H1 (cell line): ENCODE measurements at regions not wholly inside any gene's neighbourhood (a gene's known extent, or its start where the extent isn't known, plus 50 kb on each side); places are given as distances from the start of the nearest gene placed in this dataset.

ENCODE experiments used
- CTCF ChIA-PET: fragments of 300-600 bp; sonication (Branson Sonifier 250); formaldehyde crosslinking; loops from one replicate; lab custom pipeline; 2021; ENCODE audit not compliant: partially characterized antibody; lab: Charles Lee
- POLR2A ChIA-PET: fragments of 300-600 bp; sonication (Branson Sonifier 250); formaldehyde crosslinking; loops from one replicate; lab custom pipeline; 2021; ENCODE audit warnings: inconsistent platforms; ENCODE audit not compliant: partially characterized antibody; lab: Charles Lee
- DNase-seq, 2 experiments: peaks; one replicate each; pipeline versions ENCODE4 v3.0.0 to v3.0.0-alpha.2; 2010 to 2022; ENCODE audit warnings: low spot score in 2 of 2, low read depth in 1 of 2, mixed read lengths in 1 of 2
- FAIRE-seq: peaks from 2 replicates; lab custom pipeline; 2011; peaks lifted over from hg19 to GRCh38; lab: Jason Lieb, UNC
- H2AFZ ChIP-seq: 2 replicates; pipeline ENCODE4 v1.8.1; 2012; ENCODE audit warnings: low read length, inconsistent platforms
- H2AK5ac ChIP-seq: 2 replicates; pipeline ENCODE4 v1.6.1; 2013; ENCODE audit warnings: low read depth, low read length
- H2BK120ac ChIP-seq: replicated peaks from 2 replicates; pipeline ENCODE3; 2013; ENCODE audit warnings: low read depth, low read length, inconsistent platforms
- H2BK12ac ChIP-seq: 2 replicates; pipeline ENCODE4 v1.6.1; 2013; ENCODE audit warnings: low read depth, low read length
- H2BK15ac ChIP-seq: 2 replicates; pipeline ENCODE4 v1.6.1; 2013; ENCODE audit warnings: low read length
- H2BK20ac ChIP-seq: 2 replicates; pipeline ENCODE4 v1.6.1; 2013; ENCODE audit warnings: low read length
- H2BK5ac ChIP-seq: 2 replicates; pipeline ENCODE4 v1.6.1; 2013; ENCODE audit warnings: low read depth, low read length
- H3K14ac ChIP-seq: 2 replicates; pipeline ENCODE4 v1.6.1; 2013; ENCODE audit warnings: inconsistent platforms; ENCODE audit not compliant: insufficient read length
- H3K18ac ChIP-seq: 2 replicates; pipeline ENCODE4 v1.6.1; 2013; ENCODE audit warnings: low read length; ENCODE audit errors: extremely low read depth
- H3K23ac ChIP-seq: 2 replicates; pipeline ENCODE4 v1.6.1; 2013; ENCODE audit warnings: inconsistent platforms; ENCODE audit not compliant: insufficient read length
- H3K23me2 ChIP-seq: 2 replicates; pipeline ENCODE4 v1.6.1; 2013; ENCODE audit warnings: low read depth, low read length
- H3K27ac ChIP-seq: 2 replicates; pipeline ENCODE4 v1.6.1; 2011; ENCODE audit warnings: low read depth, low read length, inconsistent platforms
- H3K27me3 ChIP-seq, 4 experiments: replicated peaks in 1 of 4; 1 replicate in 1 of 4; 2 replicates in 3 of 4; pipeline versions ENCODE4 v1.6.1 to v1.8.1; 2011 to 2013; ENCODE audit warnings: low read length in 3 of 4, mild to moderate bottlenecking in 3 of 4, inconsistent platforms in 2 of 4, mixed read lengths in 2 of 4, moderate library complexity in 1 of 4; ENCODE audit not compliant: control insufficient read depth in 3 of 4, insufficient read depth in 3 of 4; ENCODE audit errors: extremely low read depth in 1 of 4
- H3K36me3 ChIP-seq, 4 experiments: 2 replicates each; pipeline versions ENCODE4 v1.6.1 to v1.8.1; 2011 to 2013; ENCODE audit warnings: mild to moderate bottlenecking in 4 of 4, low read length in 3 of 4, moderate library complexity in 2 of 4, control low read depth in 1 of 4, inconsistent platforms in 1 of 4; ENCODE audit not compliant: insufficient read depth in 4 of 4, control insufficient read depth in 2 of 4
- H3K4ac ChIP-seq: replicated peaks from 2 replicates; pipeline ENCODE3; 2013; ENCODE audit warnings: low read length, low read depth, mixed read lengths, inconsistent platforms; ENCODE audit not compliant: insufficient read length
- H3K4me1 ChIP-seq, 4 experiments: replicated peaks in 1 of 4; 1 replicate in 1 of 4; 2 replicates in 3 of 4; pipeline versions ENCODE4 v1.6.1 to v1.8.1; 2011 to 2013; ENCODE audit warnings: low read length in 3 of 4, inconsistent platforms in 2 of 4, mixed read lengths in 1 of 4; ENCODE audit not compliant: insufficient read depth in 4 of 4, control insufficient read depth in 3 of 4
- H3K4me2 ChIP-seq, 2 experiments: 2 replicates each; pipeline versions ENCODE4 v1.6.1 to v1.8.1; 2011 to 2013; ENCODE audit warnings: low read depth in 2 of 2, low read length in 2 of 2, control low read depth in 1 of 2, inconsistent platforms in 1 of 2, mild to moderate bottlenecking in 1 of 2; ENCODE audit not compliant: insufficient read depth in 1 of 2
- H3K4me3 ChIP-seq, 4 experiments: fragments of 200-600, 300-600 bp in 1 of 4; sonication (generic), shearing (Covaris generic), sonication (Bioruptor Twin) in 1 of 4; 2 replicates each; pipeline versions ENCODE4 v1.5.1 to v1.8.1; 2011 to 2016; ENCODE audit warnings: low read length in 4 of 4, low read depth in 3 of 4, control low read depth in 2 of 4, inconsistent platforms in 2 of 4, mild to moderate bottlenecking in 2 of 4, mixed read lengths in 1 of 4, moderate library complexity in 1 of 4; ENCODE audit not compliant: insufficient read depth in 2 of 4; ENCODE audit errors: extremely low read depth in 1 of 4
- H3K56ac ChIP-seq: replicated peaks from 2 replicates; pipeline ENCODE3; 2013; ENCODE audit warnings: low read depth, mild to moderate bottlenecking, mixed read lengths, low read length, inconsistent platforms; ENCODE audit not compliant: insufficient read length
- H3K79me1 ChIP-seq: 2 replicates; pipeline ENCODE4 v1.6.1; 2013; ENCODE audit warnings: low read depth, low read length, control low read depth
- H3K79me2 ChIP-seq, 2 experiments: 2 replicates each; pipeline versions ENCODE4 v1.6.1 to v1.8.1; 2012 to 2013; ENCODE audit warnings: low read length in 2 of 2, mild to moderate bottlenecking in 2 of 2, inconsistent platforms in 1 of 2; ENCODE audit not compliant: insufficient read depth in 2 of 2, control insufficient read depth in 1 of 2
- H3K9ac ChIP-seq, 4 experiments: replicated peaks in 1 of 4; 1 replicate in 1 of 4; 2 replicates in 3 of 4; pipeline versions ENCODE4 v1.6.1 to v1.8.1; 2011 to 2013; ENCODE audit warnings: low read depth in 3 of 4, low read length in 3 of 4, control low read depth in 2 of 4, mild to moderate bottlenecking in 2 of 4, moderate library complexity in 2 of 4, inconsistent platforms in 1 of 4; ENCODE audit errors: extremely low read depth in 1 of 4
- H3K9me3 ChIP-seq, 2 experiments: 2 replicates each; pipeline versions ENCODE4 v1.6.1 to v1.8.1; 2012 to 2013; ENCODE audit warnings: mild to moderate bottlenecking in 2 of 2, moderate library complexity in 2 of 2, control low read depth in 1 of 2, inconsistent platforms in 1 of 2, low read depth in 1 of 2, low read length in 1 of 2, mixed read lengths in 1 of 2; ENCODE audit not compliant: insufficient read depth in 2 of 2
- H4K20me1 ChIP-seq, 2 experiments: replicated peaks in 1 of 2; 2 replicates each; pipeline versions ENCODE3 to v1.8.1; 2011 to 2013; ENCODE audit warnings: inconsistent platforms in 2 of 2, low read length in 2 of 2, mild to moderate bottlenecking in 1 of 2; ENCODE audit not compliant: insufficient read depth in 2 of 2, control insufficient read depth in 1 of 2
- H4K5ac ChIP-seq: 2 replicates; pipeline ENCODE4 v1.6.1; 2013; ENCODE audit warnings: low read length, low read depth, mixed read lengths, inconsistent platforms; ENCODE audit not compliant: insufficient read length
- H4K8ac ChIP-seq: 2 replicates; pipeline ENCODE4 v1.8.0; 2013; ENCODE audit warnings: mild to moderate bottlenecking, moderate library complexity, low read length, inconsistent platforms; ENCODE audit not compliant: insufficient read depth; ENCODE audit errors: extremely low read depth
- H4K91ac ChIP-seq: replicated peaks from 2 replicates; pipeline ENCODE3; 2013; ENCODE audit warnings: low read length, mixed read lengths, inconsistent platforms; ENCODE audit not compliant: insufficient read length
- CBX8 ChIP-seq: fragments of 300-800, 300-1000 bp; sonication (generic); IDR thresholded peaks from 2 replicates; pipeline ENCODE4 v1.7.1; 2016; ENCODE audit warnings: low read depth, low read length, borderline replicate concordance
- CEBPB ChIP-seq: IDR thresholded peaks from 2 replicates; pipeline ENCODE4 v1.6.1; 2012; ENCODE audit warnings: low read depth, low read length
- CHD2 ChIP-seq: IDR thresholded peaks from 2 replicates; pipeline ENCODE4 v1.6.1; 2012; ENCODE audit warnings: low read length, improper control_type of control experiment
- CTBP2 ChIP-seq: IDR thresholded peaks from 2 replicates; pipeline ENCODE4 v1.7.0; 2011; ENCODE audit warnings: borderline replicate concordance, mild to moderate bottlenecking, moderate library complexity, mixed read lengths, low read length; ENCODE audit not compliant: insufficient read depth, insufficient read length
- EGR1 ChIP-seq: IDR thresholded peaks from 2 replicates; pipeline ENCODE4 v1.6.1; 2011; ENCODE audit warnings: low read depth, low read length, borderline replicate concordance
- EP300 ChIP-seq, 2 experiments: IDR thresholded peaks; 1 replicate in 1 of 2; 2 replicates in 1 of 2; pipeline ENCODE4 v1.6.1; 2011 to 2012; ENCODE audit warnings: low read depth in 2 of 2, low read length in 2 of 2, mild to moderate bottlenecking in 2 of 2, borderline replicate concordance in 1 of 2, inconsistent platforms in 1 of 2, moderate library complexity in 1 of 2
- JUN ChIP-seq: IDR thresholded peaks from 2 replicates; pipeline ENCODE4 v1.6.1; 2011; ENCODE audit warnings: low read depth, mild to moderate bottlenecking, improper control_type of control experiment, low read length
- JUND ChIP-seq: IDR thresholded peaks from 2 replicates; pipeline ENCODE4 v1.6.1; 2011; ENCODE audit warnings: mild to moderate bottlenecking, improper control_type of control experiment, low read length
- KDM4A ChIP-seq: IDR thresholded peaks from one replicate; pipeline ENCODE4 v1.7.1; 2012; ENCODE audit warnings: low read depth, mild to moderate bottlenecking, moderate library complexity, low read length, inconsistent platforms; ENCODE audit not compliant: severe bottlenecking
- NANOG ChIP-seq: IDR thresholded peaks from 2 replicates; pipeline ENCODE4 v1.6.1; 2011; ENCODE audit warnings: low read length, low read depth, mild to moderate bottlenecking, inconsistent platforms; ENCODE audit not compliant: insufficient read depth, poor library complexity, severe bottlenecking
- POLR2A ChIP-seq, 2 experiments: IDR thresholded peaks; 1 replicate in 1 of 2; 2 replicates in 1 of 2; pipeline ENCODE4 v1.6.1; 2011; ENCODE audit warnings: low read depth in 2 of 2, low read length in 2 of 2, mild to moderate bottlenecking in 2 of 2; ENCODE audit errors: control extremely low read depth in 1 of 2
- SP1 ChIP-seq: IDR thresholded peaks from 2 replicates; pipeline ENCODE4 v1.6.1; 2011; ENCODE audit warnings: low read depth, low read length
- TAF7 ChIP-seq: optimal IDR thresholded peaks from 2 replicates; pipeline ENCODE3; 2011; ENCODE audit warnings: low read depth, mild to moderate bottlenecking, inconsistent platforms, low read length, moderate library complexity, borderline replicate concordance
- TEAD4 ChIP-seq: IDR thresholded peaks from 2 replicates; pipeline ENCODE4 v1.6.1; 2012; ENCODE audit warnings: low read depth, low read length, inconsistent platforms, mixed read lengths
- WGBS, 2 experiments: shearing (Covaris generic) in 1 of 2; methylation state at CpG; one replicate each; pipeline versions ENCODE4 v1.1.6 to v1.1.7; 2013 to 2015; ENCODE audit warnings: low lambda C conversion rate in 2 of 2, mixed read lengths in 2 of 2, inconsistent platforms in 1 of 2, low coverage in 1 of 2, missing lambda C conversion rate in 1 of 2; ENCODE audit not compliant: insufficient replicate concordance in 2 of 2, insufficient coverage in 1 of 2, insufficient read length in 1 of 2; ENCODE audit errors: extremely low coverage in 1 of 2, missing lambda C conversion rate in 1 of 2; 5-methylcytosine and 5-hydroxymethylcytosine counted together
- TF ChIP-seq, protein P1 (sequence below): IDR thresholded peaks from 2 replicates; pipeline ENCODE4 v1.6.1; 2012; ENCODE audit warnings: inconsistent platforms

DNA sequence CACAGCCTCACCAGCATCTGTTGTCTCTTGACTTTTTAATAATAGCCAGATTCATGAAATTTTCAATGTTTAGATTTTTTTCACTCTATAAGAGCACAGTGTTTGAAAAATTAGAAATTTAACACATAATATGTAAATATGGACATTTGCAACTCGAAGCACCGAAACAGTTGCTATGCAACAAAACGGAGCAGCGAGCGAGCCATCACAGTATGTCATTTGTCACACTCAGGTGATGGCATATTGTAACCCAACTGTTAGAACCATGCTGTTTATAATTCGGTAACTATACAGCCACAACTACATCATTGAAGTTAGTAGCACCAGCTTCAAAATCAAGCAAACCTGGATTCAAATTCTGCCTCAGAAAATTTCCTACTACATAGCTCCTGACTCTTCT lies 410.8 kb downstream of the NPIPA8 start:
- Histone ChIP-seq H3K4ac (no peak overlapping the region), H3K4me3 (no peak overlapping the region), H3K4me1 (peaks cover 0 to 6% (median under 1%) of the 10 kb centered on the region in 4 experiments; a peak in 4 of 7 replicates), H4K20me1 (no peaks in the 10 kb centered on the region), H3K27ac (no peak overlapping the region), H3K56ac (no peak overlapping the region), H2AFZ (no peak overlapping the region), H3K23ac (no peak overlapping the region), H4K8ac (no peak overlapping the region), H3K79me2 (no peaks in the 10 kb centered on the region), H3K14ac (no peak overlapping the region), H2AK5ac (no peak overlapping the region), H3K27me3 (no peaks in the 10 kb centered on the region), H2BK20ac (no peak overlapping the region), H3K79me1 (no peaks in the 10 kb centered on the region), H3K9ac (no peak overlapping the region), H3K23me2 (no peaks in the 10 kb centered on the region), H3K18ac (no peak overlapping the region), H2BK12ac (no peak overlapping the region), H2BK5ac (no peak overlapping the region), H3K9me3 (peaks cover 8 to 17% of the 10 kb centered on the region in 2 experiments), H3K36me3 (no peaks in the 10 kb centered on the region), H3K4me2 (no peak overlapping the region), H4K5ac (no peak overlapping the region), H4K91ac (no peak overlapping the region), H2BK15ac (no peak overlapping the region), H2BK120ac (no peak overlapping the region)
- FAIRE-seq (no peak), DNase-seq (no peak)
- WGBS, 2 experiments: 86% methylated on average over 6 of the region's 6 CpGs; no CpG with 5 or more reads in 1 of the 2 experiments
- ChIA-PET POLR2A (no interaction called here), CTCF (no interaction called here)
- TF ChIP-seq NANOG (no peak), EGR1 (no peak), JUN (no peak), JUND (no peak), POLR2A (IDR thresholded peaks at IDR 0.05; ENCODE audit: control extremely low read depth in 1 of 2, low read depth in 2 of 2, low read length in 2 of 2) (no peak), CEBPB (no peak), EP300 (IDR thresholded peaks at IDR 0.05; ENCODE audit: borderline replicate concordance in 1 of 2, low read depth in 2 of 2, low read length in 2 of 2) (no peak), KDM4A (no peak), CHD2 (no peak), TEAD4 (no peak), CBX8 (no peak), SP1 (no peak), TAF7 (no peak), CTBP2 (no peak)
- TF ChIP-seq, protein P1, sequence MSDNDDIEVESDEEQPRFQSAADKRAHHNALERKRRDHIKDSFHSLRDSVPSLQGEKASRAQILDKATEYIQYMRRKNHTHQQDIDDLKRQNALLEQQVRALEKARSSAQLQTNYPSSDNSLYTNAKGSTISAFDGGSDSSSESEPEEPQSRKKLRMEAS: no peak
